GM19324 (cell line): ENCODE measurements at regions not wholly inside any gene's neighbourhood (a gene's known extent, or its start where the extent isn't known, plus 50 kb on each side); places are given as distances from the start of the nearest gene placed in this dataset.

Experiments used
- ATAC-seq: cut with Tn5 transposase; IDR thresholded peaks from one replicate; pipeline ENCODE4 v1.9.1; 2021; ENCODE audit warnings: mild to moderate bottlenecking, moderate library complexity; ENCODE audit not compliant: unreplicated experiment, low FRiP score

DNA sequence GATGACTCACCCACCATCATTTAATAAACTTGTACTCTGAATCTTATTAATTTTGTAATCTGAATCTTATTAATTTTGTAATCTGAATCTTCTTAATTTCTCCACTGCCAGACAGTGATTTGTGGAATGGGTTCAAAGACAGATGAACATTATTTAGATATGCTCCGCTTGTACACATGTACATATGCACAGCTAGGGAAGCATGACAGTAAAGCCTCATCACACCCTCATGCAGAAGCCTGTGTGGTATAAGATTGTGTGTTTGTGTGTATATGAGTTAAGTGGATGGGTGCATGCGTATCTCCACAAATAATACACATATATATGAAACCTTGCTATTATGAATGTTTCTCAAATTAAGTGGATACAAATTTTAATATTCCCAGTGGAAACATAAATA is 318.5 kb upstream of the SFRP2 start:
- ATAC-seq = no peak

- no peak for ATAC-seq
Observed at GRCh38 chr4:154088741-154089140, 299.9 kb upstream of the SFRP2 start.

- ATAC-seq = no peak
Observed at GRCh38 chr4:154086247-154086646, 297.4 kb upstream of the SFRP2 start.

DNA sequence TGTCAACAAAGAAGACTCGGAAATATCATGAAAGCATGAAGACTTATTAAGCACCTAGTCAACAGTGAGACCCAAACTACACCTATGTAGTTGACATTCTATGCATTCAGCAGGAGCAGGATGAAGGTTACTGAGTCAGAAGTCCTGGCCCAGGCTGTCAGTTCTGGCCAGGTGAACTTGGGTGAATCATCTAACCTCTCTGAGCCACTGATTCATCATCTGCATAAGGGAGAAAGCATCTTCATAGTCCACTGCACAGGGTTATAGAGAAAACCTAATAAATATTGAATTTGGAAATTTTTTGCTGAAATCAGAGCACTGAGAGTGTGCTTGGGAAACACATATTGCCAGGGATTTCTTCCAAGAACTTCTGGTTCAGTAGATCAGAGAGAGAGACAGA is 296.0 kb upstream of the SFRP2 start:
- no peak for ATAC-seq

DNA sequence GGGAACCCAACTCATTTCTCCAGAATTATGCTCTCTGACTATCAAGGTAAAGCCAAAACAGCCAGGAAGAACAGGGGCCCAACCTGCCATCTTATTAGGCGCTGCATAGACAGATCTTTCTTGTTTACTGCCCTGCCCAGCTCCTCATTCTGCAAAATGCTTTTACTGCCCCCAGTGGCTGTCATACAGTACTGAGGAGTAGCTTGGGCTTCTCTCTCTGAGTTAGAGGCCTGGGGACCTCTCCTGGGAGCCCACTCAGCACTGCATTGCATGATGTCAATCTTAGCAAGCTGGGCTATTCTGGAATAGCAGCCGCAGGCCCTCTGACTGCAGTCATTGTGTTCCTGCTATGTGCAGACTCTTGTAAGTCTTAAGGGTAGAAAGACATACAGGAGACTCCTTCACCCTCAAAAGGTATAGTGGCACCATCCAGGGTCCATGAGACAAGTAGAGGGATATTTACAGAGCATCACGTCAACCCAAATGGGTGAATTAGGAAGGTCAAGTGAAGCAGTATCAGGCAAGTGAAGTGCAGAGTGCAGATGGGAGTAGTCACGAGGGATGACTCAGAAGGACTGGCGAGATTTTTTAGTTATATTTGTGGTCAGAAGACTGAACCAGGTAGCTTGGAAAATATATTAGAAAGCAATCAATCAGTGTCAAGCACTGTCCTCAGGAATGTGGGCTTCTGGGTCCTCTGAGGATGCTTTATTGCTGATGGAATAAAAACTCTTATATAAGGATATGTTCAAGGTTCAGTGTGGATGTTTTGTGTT is 294.1 kb upstream of the SFRP2 start:
- ATAC-seq = no peak

DNA sequence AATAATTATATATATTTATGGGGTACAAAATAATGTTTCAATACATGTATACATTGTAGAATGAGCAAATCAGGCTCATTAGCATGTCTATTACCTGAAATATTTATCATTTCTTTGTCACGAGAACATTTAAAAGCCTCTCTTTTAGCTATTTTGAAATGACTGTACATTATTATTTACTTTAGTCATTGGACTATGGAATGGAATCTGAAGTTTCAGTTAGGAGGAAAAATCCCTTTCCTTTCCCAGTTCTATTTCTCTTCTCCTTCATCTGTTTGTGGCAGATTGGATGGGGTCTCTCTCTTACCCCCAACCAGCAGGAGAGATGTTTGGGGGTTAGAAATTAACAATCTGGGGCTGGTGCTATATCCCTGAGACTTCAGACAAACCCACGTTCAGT is 292.5 kb upstream of the SFRP2 start:
- no peak for ATAC-seq

GRCh38 chr4:154078504-154079350 is 289.8 kb upstream of the SFRP2 start:
- ATAC-seq = no peak

GRCh38 chr4:154076921-154077320 is 288.0 kb upstream of the SFRP2 start:
- no peak for ATAC-seq

DNA sequence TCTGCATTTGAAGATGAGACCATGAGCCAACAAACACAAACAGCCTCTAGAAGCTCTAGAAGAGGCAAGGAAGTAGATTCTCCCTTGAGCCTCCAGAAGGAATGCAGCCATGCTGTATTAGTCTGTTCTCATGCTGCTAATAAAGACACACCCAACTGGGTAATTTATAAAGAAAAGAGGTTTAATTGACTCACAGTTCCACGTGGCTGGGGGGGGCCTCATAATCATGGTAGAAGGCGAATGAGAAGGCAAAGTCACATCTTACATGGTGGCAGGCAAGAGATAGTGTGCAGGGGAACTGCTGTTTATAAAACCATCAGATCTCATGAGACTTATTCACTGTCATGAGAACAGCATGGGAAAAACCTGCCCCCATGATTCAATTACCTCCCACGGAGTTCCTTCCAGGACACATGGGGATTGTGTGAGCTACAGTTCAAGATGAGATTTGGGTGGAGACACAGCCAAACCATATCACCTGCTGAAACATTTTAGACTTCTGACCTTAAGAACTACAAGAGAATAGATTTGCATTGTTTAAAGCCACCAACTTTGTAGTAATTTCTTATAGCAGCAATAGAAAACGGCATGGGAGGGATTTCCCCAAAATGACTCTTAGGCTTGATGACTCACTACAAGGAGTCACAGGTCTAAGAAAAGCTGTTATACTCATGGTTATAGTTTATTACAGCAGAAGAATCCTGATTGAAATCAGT is 284.4 kb upstream of the SFRP2 start:
- ATAC-seq = no peak

DNA sequence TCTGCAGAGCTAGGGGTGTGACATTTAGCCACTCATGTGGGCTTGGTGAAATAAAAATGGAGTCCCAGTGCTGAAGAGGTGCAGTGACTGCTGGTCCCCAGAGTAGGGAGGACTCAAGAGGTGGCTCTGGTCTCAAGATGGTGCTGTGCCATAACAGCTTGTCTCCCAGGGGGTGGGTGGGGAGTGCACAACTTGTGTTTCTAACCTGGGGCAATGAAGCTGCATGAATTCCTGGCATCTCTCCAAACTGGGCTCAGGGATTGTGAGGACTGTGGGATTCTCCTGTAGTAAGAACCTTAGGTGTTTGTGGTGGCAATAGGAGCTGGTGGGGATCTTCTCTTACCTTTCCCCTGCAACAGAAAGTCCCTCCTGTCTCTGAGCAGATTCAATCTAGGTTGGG is 278.9 kb upstream of the SFRP2 start:
- no peak for ATAC-seq

DNA sequence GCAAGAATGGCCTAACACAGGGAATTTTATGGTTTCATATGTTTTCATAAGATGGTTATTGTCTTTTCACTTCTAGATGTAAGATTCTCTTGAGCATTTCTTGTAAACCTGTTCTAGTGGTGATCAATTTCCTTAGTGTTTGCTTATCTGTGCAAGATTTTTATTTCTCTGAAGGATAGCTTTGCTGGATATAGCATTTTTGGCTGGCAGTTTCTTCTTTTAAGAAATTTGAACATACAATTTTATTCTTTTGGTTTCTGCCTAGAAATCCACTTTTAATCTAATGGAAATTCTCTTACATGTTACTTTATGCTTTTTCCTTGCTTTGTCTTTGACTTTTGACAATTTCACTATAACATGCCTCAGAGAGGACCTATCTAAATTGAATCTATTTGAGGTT is 276.5 kb upstream of the SFRP2 start:
- no peak for ATAC-seq

DNA sequence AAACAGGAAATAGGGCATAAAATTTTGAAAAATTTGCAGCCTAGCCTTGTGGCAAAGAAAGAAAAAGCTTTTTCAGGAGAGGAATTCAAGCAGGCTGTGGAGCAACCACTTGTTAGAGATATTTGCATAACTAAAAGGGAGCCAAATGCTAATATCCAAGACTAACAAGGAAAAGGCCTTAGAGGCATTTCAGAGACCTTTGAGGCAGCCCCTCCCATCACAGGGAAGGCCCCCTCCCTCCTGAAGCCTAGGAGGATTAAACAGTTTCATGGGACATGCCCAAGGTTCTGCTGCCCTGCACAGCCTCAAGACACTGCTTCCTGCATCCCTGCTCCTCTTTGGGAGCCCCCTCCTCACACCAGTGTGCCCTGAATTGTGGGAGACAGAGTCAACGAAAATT is 275.4 kb upstream of the SFRP2 start:
- no peak for ATAC-seq

DNA sequence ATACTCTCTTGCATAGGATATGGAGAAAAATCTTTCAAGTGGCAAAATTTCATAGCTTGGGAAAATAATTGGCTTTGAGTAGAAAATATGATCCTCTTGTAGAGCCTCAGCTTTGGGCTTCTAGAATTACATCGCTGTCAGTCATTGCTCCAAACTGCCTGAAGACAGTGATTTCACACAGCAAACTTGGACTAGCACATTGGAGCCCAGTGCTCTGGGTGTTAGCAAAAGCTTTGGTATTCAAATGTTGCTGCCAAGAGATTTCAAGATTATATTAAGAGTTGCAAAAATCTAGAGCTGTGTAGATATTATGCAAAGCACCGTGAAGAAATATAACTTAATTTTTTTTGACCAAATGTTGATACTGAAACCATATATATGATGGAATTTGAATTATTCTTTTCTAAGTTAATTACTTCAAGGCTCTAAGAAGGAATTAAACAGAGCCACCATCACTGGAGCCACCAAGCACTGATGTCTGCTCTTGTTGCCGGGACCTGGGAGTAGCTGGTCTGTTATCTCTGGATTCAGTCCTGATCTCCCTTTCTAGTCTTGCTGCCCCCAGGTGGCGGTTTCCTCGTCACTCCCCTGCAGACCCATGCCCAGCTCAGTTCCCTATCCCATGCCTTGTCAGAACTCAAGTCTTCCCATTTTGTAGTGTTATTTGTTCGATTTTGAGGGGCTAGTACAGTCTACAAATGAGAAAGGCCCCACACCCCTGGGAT is 260.7 kb upstream of the SFRP2 start:
- ATAC-seq = no peak

GRCh38 chr4:154047733-154048132 is 258.9 kb upstream of the SFRP2 start:
- no peak for ATAC-seq

- no peak for ATAC-seq
Observed at GRCh38 chr4:154044742-154045485, 256.0 kb upstream of the SFRP2 start.

DNA sequence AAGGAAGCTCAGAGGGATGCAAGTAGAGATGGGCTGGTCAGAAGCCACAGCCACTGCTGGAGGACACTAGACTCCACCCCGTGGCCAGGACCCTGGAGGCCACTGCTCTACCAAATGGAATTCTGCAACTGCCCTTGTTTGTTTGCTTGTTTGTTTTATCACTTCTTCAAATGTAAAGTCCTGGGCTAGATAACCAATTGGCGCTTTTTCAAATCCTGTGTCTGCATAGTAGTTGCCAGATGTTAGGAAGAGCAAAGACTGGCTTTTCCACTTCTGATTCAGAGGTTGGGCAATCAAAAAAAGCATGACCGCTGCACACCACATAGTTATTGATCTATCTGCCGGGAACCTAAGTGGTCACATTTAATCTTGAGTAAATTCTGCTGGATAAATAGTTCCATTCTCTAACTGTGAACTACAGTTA is 255.2 kb upstream of the SFRP2 start:
- no peak for ATAC-seq

DNA sequence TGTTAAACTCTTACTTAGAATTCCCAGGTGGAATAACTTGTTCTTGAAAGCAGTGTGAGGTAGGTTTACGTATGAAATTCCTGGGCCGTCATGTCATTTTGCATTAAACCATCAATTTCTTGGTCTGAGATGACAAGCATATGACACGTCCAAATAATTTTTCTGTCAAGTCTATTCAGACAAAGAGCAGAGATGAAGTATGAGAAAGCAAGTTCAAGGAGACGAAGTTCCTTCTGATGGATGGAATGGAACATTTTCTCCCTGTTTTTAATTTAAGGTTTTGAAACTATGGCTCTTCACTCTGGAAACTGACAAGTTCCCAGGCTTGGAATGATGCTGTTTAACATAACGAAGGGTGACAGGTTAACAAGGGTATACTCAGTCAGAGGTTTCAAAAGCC is 252.8 kb upstream of the SFRP2 start:
- no peak for ATAC-seq

DNA sequence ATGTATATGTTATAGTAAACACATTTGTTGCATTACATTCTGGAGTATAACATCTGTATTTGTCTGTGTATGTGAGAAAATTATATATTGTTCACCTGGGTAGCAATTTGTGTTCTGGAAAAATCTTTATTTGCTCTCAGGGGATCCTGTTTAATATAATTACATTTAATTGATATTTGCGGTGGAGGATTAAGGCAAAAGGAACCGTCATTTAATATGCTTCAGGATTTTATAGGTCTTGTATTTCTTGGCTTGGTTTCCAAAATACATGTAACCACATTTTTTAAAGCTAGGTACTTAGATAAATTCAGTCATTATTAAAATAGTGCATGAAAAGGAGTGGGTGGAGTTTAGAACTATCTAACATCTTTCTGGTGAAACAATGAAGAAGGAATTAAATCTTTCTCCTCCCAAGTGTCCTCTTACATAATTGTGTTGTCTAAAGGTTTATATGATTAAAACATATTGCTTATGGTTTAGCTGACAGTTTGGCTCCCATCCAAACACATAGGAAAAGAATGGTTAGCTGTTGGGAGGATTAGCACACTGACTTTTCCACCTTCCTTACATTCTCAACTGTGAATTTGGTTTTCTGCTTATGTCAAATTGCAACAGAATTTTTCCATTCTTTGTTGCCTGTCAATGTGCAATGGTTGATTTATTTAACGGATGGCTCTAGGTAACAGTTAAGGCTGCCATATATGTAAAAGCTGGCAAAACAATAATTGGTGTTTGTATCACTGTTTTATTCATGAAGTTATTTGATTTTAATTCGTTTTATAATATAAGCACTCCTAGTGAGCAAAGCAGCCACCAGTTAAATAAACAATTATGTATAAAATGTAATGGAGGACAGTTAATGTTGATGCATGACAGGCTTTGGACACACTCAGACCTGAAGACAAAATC is 250.8 kb upstream of the SFRP2 start:
- ATAC-seq = no peak

GRCh38 chr4:154036856-154037255 is 248.0 kb upstream of the SFRP2 start:
- no peak for ATAC-seq
